HG03175 (cell line): ENCODE measurements at regions not wholly inside any gene's neighbourhood (a gene's known extent, or its start where the extent isn't known, plus 50 kb on each side); places are given as distances from the start of the nearest gene placed in this dataset.

Experiments
- ATAC-seq: cut with Tn5 transposase; IDR thresholded peaks from one replicate; pipeline ENCODE4 v1.9.1; 2021; ENCODE audit warnings: mild to moderate bottlenecking, moderate library complexity; ENCODE audit not compliant: unreplicated experiment

GRCh38 chr2:145137901-145138300 is 618.0 kb upstream of the ZEB2 start:
- ATAC-seq, result no peak

- no peak for ATAC-seq
These were observed 617.3 kb upstream of the ZEB2 start for GRCh38 chr2:145137211-145137610.

GRCh38 chr2:145136702-145137101 is 616.8 kb upstream of the ZEB2 start:
- no peak for ATAC-seq

- ATAC-seq, result no peak
These were observed 606.2 kb upstream of the ZEB2 start for GRCh38 chr2:145126146-145126545.

GRCh38 chr2:145124085-145124484 is 604.2 kb upstream of the ZEB2 start:
- ATAC-seq, result no peak

GRCh38 chr2:145123606-145124005 is 603.7 kb upstream of the ZEB2 start:
- no peak for ATAC-seq

GRCh38 chr2:145119225-145119624 is 599.3 kb upstream of the ZEB2 start:
- peak; percentile 76 for ATAC-seq

- no peak for ATAC-seq
These were observed 597.2 kb upstream of the ZEB2 start for GRCh38 chr2:145116834-145117725.

GRCh38 chr2:145116056-145116455 is 596.1 kb upstream of the ZEB2 start:
- no peak for ATAC-seq

- no peak for ATAC-seq
These were observed 594.8 kb upstream of the ZEB2 start for GRCh38 chr2:145114726-145115125.

- ATAC-seq, result no peak
These were observed 592.5 kb upstream of the ZEB2 start for GRCh38 chr2:145112467-145112866.

GRCh38 chr2:145110668-145111356 is 590.9 kb upstream of the ZEB2 start:
- ATAC-seq, result no peak

- ATAC-seq, result no peak
These were observed 589.2 kb upstream of the ZEB2 start for GRCh38 chr2:145108959-145109710.

GRCh38 chr2:145108361-145108778 is 588.5 kb upstream of the ZEB2 start:
- no peak for ATAC-seq

GRCh38 chr2:145106293-145106692 is 586.4 kb upstream of the ZEB2 start:
- no peak for ATAC-seq

GRCh38 chr2:145102706-145103105 is 582.8 kb upstream of the ZEB2 start:
- no peak for ATAC-seq

GRCh38 chr2:145100301-145100700 is 580.4 kb upstream of the ZEB2 start:
- no peak for ATAC-seq

- ATAC-seq, result no peak
These were observed 576.7 kb upstream of the ZEB2 start for GRCh38 chr2:145096582-145096981.

- no peak for ATAC-seq
These were observed 575.9 kb upstream of the ZEB2 start for GRCh38 chr2:145095641-145096435.

GRCh38 chr2:145094370-145094769 is 574.5 kb upstream of the ZEB2 start:
- no peak for ATAC-seq

GRCh38 chr2:145091967-145092366 is 572.0 kb upstream of the ZEB2 start:
- no peak for ATAC-seq
